ENCODE measurements at regions not wholly inside any gene's neighbourhood (a gene's known extent, or its start where the extent isn't known, plus 50 kb on each side); places are given as distances from the start of the nearest gene placed in this dataset.
"Not testable (repeated sequence)": the region's sequence is repeated elsewhere in the genome, so short reads cannot be mapped to it uniquely, and the experiment has no call there.

DNA sequence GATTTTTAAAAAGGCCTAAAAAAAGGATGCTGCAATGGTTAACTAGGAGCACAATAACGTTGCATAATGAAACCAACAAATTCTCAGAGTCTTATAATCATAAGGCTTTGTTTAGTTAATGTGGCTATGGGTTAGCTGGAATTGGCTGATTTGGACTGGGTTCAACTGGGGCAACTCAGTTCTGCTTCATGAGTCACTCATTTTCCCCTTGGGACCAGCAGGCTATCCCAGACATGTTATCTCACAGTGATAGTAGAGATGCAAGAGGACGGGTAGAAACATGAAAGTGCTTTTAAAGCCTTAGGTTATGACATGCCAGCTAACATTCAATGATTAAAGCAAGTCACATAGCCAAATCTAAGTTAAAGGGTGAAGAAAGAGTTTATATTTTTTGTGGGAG lies 189.2 kb upstream of the GK2 start:
- H3K36me3 ChIP-seq (ENCODE audit: control insufficient read depth in 2 of 2, extremely low read depth in 1 of 2, insufficient read depth in 2 of 2, low read length in 2 of 2) = no peaks in the 10 kb centered on the region
- H3K9me3 ChIP-seq (replicated peaks; ENCODE audit: control insufficient read depth, insufficient read depth, low read length) = no peaks in the 10 kb centered on the region
- H3K4me1 ChIP-seq (ENCODE audit: control insufficient read depth, extremely low read depth, insufficient read depth, low read length) = no peaks in the 10 kb centered on the region
- no peak overlapping the region for H2AFZ ChIP-seq (ENCODE audit: low read depth, low read length)
- H3K27me3 ChIP-seq (ENCODE audit: control insufficient read depth in 2 of 2, insufficient read depth in 2 of 2, low read length in 2 of 2) = no peaks in the 10 kb centered on the region
- H3K79me2 ChIP-seq (ENCODE audit: control insufficient read depth, insufficient read depth, low read length) = no peaks in the 10 kb centered on the region
- intact Hi-C loops (cut with micrococcal nuclease) = no loop called here
- BruUV-seq (replicated peaks) = no TSS peak
- H3K4me2 ChIP-seq (ENCODE audit: insufficient read depth, low read length) = no peak overlapping the region
- no peak overlapping the region for H3K9ac ChIP-seq (replicated peaks; ENCODE audit: extremely low read depth, insufficient read depth, low read length)
- FAIRE-seq = no peak
- POLR2A ChIA-PET = no interaction called here
- no peak overlapping the region for H3K27ac ChIP-seq (ENCODE audit: insufficient read depth, low read depth, low read length)
- no peaks in the 10 kb centered on the region for H4K20me1 ChIP-seq (replicated peaks; ENCODE audit: control insufficient read depth, extremely low read depth, insufficient read depth, low read length)
- dilution Hi-C loops (cut with MboI; ENCODE audit: extremely low pct_ligation_motif_present, low sequenced_read_pairs) = no loop called here
- TF ChIP-seq EZH2 (IDR thresholded peaks at IDR 0.05; ENCODE audit: borderline replicate concordance, low read depth, low read length, severe bottlenecking) (no peak), GATA2 (IDR thresholded peaks at IDR 0.05; ENCODE audit: insufficient read depth, insufficient read length, low read depth, low read length) (no peak), POLR2AphosphoS5 (IDR thresholded peaks at IDR 0.05; ENCODE audit: insufficient read depth, low read depth, low read length) (no peak), POLR2A (IDR thresholded peaks at IDR 0.05; ENCODE audit: low read depth, low read length) (no peak), JUN (IDR thresholded peaks at IDR 0.05; ENCODE audit: borderline replicate concordance, insufficient read depth, insufficient read length, low read depth) (no peak), FOS (IDR thresholded peaks at IDR 0.05; ENCODE audit: borderline replicate concordance, insufficient read depth, low read length) (no peak), MYC (IDR thresholded peaks at IDR 0.05; ENCODE audit: low read depth, low read length) (no peak)
- TF ChIP-seq, protein P1, sequence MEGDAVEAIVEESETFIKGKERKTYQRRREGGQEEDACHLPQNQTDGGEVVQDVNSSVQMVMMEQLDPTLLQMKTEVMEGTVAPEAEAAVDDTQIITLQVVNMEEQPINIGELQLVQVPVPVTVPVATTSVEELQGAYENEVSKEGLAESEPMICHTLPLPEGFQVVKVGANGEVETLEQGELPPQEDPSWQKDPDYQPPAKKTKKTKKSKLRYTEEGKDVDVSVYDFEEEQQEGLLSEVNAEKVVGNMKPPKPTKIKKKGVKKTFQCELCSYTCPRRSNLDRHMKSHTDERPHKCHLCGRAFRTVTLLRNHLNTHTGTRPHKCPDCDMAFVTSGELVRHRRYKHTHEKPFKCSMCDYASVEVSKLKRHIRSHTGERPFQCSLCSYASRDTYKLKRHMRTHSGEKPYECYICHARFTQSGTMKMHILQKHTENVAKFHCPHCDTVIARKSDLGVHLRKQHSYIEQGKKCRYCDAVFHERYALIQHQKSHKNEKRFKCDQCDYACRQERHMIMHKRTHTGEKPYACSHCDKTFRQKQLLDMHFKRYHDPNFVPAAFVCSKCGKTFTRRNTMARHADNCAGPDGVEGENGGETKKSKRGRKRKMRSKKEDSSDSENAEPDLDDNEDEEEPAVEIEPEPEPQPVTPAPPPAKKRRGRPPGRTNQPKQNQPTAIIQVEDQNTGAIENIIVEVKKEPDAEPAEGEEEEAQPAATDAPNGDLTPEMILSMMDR (IDR thresholded peaks at IDR 0.05; ENCODE audit: extremely low read depth in 1 of 2, insufficient read depth in 1 of 2, low read depth in 1 of 2, low read length in 2 of 2) = no peak
- TF ChIP-seq, protein P2, sequence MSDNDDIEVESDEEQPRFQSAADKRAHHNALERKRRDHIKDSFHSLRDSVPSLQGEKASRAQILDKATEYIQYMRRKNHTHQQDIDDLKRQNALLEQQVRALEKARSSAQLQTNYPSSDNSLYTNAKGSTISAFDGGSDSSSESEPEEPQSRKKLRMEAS (IDR thresholded peaks at IDR 0.05; ENCODE audit: insufficient read depth, insufficient read length) = no peak
- H3K9me1 ChIP-seq (replicated peaks; ENCODE audit: control insufficient read depth, extremely low read depth, insufficient read depth, low read length) = no peaks in the 10 kb centered on the region
- CTCF ChIA-PET = no interaction called here
- DNase-seq (ENCODE audit: low read depth, low spot score) = no peak
- no peak overlapping the region for H3K4me3 ChIP-seq (replicated peaks in 1 of 3; ENCODE audit: insufficient read depth in 1 of 3, low read depth in 1 of 3, low read length in 3 of 3)

DNA sequence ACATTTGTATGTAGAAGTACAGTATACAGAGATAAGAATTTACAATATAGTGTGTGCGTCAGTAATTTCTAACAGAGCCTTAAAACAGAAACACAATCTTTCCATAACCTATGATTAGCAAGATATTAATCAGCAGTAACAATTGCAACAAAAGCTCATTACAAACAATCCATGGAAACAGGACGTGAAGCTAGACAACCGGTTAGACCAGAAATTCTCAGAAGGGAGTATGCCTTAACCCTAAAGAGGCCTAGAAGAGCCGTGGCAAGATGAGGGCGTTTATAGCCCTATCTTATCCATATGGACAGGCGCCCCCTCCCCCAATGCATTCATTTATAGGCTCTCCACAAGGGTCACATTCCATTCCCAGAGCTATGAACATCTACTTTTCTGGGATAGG lies 184.2 kb upstream of the GK2 start:
- H3K27me3 ChIP-seq (ENCODE audit: control insufficient read depth in 2 of 2, insufficient read depth in 2 of 2, low read length in 2 of 2); H3K9me1 ChIP-seq (replicated peaks; ENCODE audit: control insufficient read depth, extremely low read depth, insufficient read depth, low read length); H3K79me2 ChIP-seq (ENCODE audit: control insufficient read depth, insufficient read depth, low read length); H3K4me3 ChIP-seq (replicated peaks in 1 of 3; ENCODE audit: insufficient read depth in 1 of 3, low read depth in 1 of 3, low read length in 3 of 3); DNase-seq (ENCODE audit: low read depth, low spot score); FAIRE-seq; dilution Hi-C loops (cut with MboI; ENCODE audit: extremely low pct_ligation_motif_present, low sequenced_read_pairs); H3K4me1 ChIP-seq (ENCODE audit: control insufficient read depth, extremely low read depth, insufficient read depth, low read length); BruUV-seq (replicated peaks); H2AFZ ChIP-seq (ENCODE audit: low read depth, low read length); H3K9ac ChIP-seq (replicated peaks; ENCODE audit: extremely low read depth, insufficient read depth, low read length); H3K36me3 ChIP-seq (ENCODE audit: control insufficient read depth in 2 of 2, extremely low read depth in 1 of 2, insufficient read depth in 2 of 2, low read length in 2 of 2); POLR2A ChIA-PET; intact Hi-C loops (cut with micrococcal nuclease); H3K27ac ChIP-seq (ENCODE audit: insufficient read depth, low read depth, low read length); H4K20me1 ChIP-seq (replicated peaks; ENCODE audit: control insufficient read depth, extremely low read depth, insufficient read depth, low read length); H3K4me2 ChIP-seq (ENCODE audit: insufficient read depth, low read length); CTCF ChIA-PET; H3K9me3 ChIP-seq (replicated peaks; ENCODE audit: control insufficient read depth, insufficient read depth, low read length): not testable (repeated sequence)
